Vagina (tissue), 2 donors: ENCODE measurements at regions not wholly inside any gene's neighbourhood (a gene's known extent, or its start where the extent isn't known, plus 50 kb on each side); places are given as distances from the start of the nearest gene placed in this dataset.

Source experiments
- DNase-seq, 2 donors: peaks; one replicate each; pipeline ENCODE4 v3.0.0-alpha.2; 2017; ENCODE audit errors: extremely low spot score in 2 of 2
- H3K27ac ChIP-seq: fragments of 200-600 bp; sonication (generic); one replicate; pipeline ENCODE4 v1.5.1; 2019
- H3K27me3 ChIP-seq: fragments of 200-600 bp; sonication (generic); one replicate; pipeline ENCODE4 v1.5.1; 2019
- H3K36me3 ChIP-seq, 2 donors: fragments of 200-600 bp; sonication (generic); one replicate each; pipeline ENCODE4 v1.5.1; 2017 to 2019
- H3K4me1 ChIP-seq: fragments of 200-600 bp; sonication (generic); one replicate; pipeline ENCODE4 v1.5.1; 2019
- H3K4me3 ChIP-seq, 2 donors: fragments of 200-600 bp; sonication (generic); 1 replicate in 1 of 2; 2 replicates in 1 of 2; pipeline ENCODE4 v1.5.1; 2016 to 2019
- H3K9me3 ChIP-seq: fragments of 200-600 bp; sonication (generic); one replicate; pipeline ENCODE4 v1.5.1; 2019
- POLR2A ChIP-seq, 2 donors: fragments of 450-650 bp; IDR thresholded peaks; one replicate each; pipeline ENCODE4 v1.6.1; 2017; ENCODE audit warnings: antibody characterized with exemption in 2 of 2, mild to moderate bottlenecking in 2 of 2, moderate library complexity in 2 of 2
- POLR2AphosphoS5 ChIP-seq, 2 donors: sonication (generic); formaldehyde crosslinking; IDR thresholded peaks; one replicate each; pipeline ENCODE4 v1.9.0; 2017; ENCODE audit warnings: antibody characterized with exemption in 2 of 2, mild to moderate bottlenecking in 2 of 2, low read depth in 1 of 2; ENCODE audit not compliant: insufficient read depth in 1 of 2
- intact Hi-C: fragments of 100-400 bp; cut with DNase I; formaldehyde crosslinking; loops from one replicate; pipeline ENCODE4 v1.15.1; 2023
- TF ChIP-seq, protein P1 (sequence below), 3 experiments: fragments of 450-650 bp in 2 of 3; fragments of 200-600 bp in 1 of 3; sonication (generic) in 1 of 3; IDR thresholded peaks; one replicate each; pipeline ENCODE4 v1.5.1; 2017 to 2019; ENCODE audit warnings: antibody characterized with exemption in 3 of 3, mild to moderate bottlenecking in 2 of 3, moderate library complexity in 2 of 3

DNA sequence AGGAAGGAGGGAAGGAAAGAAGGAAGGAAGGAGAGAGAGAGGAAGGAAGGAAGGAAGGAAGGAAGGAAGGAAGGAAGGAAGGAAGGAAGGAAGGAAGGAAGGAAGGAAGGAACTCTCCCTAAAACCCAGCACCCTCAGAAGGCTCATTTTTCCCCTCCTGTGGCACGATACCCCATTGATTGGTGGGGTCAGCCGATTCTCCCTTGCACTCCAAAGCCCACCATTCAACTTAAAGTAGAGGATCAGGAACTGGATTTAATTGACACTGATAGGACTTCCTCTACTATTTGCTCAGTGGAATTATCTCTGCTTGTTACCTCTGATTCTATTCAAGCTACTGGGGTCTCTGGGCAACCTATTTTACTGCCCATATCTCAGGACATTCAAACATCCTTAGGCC is 199.2 kb upstream of the MAOA start:
- Histone ChIP-seq H3K27me3 (no peaks in the 10 kb centered on the region), H3K4me3 (no peak overlapping the region), H3K36me3 (no peaks in the 10 kb centered on the region), H3K27ac (no peak overlapping the region), H3K4me1 (no peaks in the 10 kb centered on the region), H3K9me3 (peaks cover 3% of the 10 kb centered on the region)
- no peak for DNase-seq
- intact Hi-C loops: no loop called here
- no peak for TF ChIP-seq POLR2AphosphoS5 (IDR thresholded peaks at IDR 0.05; ENCODE audit: insufficient read depth in 1 of 2, low read depth in 1 of 2)
- TF ChIP-seq, protein P1, sequence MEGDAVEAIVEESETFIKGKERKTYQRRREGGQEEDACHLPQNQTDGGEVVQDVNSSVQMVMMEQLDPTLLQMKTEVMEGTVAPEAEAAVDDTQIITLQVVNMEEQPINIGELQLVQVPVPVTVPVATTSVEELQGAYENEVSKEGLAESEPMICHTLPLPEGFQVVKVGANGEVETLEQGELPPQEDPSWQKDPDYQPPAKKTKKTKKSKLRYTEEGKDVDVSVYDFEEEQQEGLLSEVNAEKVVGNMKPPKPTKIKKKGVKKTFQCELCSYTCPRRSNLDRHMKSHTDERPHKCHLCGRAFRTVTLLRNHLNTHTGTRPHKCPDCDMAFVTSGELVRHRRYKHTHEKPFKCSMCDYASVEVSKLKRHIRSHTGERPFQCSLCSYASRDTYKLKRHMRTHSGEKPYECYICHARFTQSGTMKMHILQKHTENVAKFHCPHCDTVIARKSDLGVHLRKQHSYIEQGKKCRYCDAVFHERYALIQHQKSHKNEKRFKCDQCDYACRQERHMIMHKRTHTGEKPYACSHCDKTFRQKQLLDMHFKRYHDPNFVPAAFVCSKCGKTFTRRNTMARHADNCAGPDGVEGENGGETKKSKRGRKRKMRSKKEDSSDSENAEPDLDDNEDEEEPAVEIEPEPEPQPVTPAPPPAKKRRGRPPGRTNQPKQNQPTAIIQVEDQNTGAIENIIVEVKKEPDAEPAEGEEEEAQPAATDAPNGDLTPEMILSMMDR (IDR thresholded peaks at IDR 0.05): no peak
- no peak for TF ChIP-seq POLR2A (IDR thresholded peaks at IDR 0.05)

DNA sequence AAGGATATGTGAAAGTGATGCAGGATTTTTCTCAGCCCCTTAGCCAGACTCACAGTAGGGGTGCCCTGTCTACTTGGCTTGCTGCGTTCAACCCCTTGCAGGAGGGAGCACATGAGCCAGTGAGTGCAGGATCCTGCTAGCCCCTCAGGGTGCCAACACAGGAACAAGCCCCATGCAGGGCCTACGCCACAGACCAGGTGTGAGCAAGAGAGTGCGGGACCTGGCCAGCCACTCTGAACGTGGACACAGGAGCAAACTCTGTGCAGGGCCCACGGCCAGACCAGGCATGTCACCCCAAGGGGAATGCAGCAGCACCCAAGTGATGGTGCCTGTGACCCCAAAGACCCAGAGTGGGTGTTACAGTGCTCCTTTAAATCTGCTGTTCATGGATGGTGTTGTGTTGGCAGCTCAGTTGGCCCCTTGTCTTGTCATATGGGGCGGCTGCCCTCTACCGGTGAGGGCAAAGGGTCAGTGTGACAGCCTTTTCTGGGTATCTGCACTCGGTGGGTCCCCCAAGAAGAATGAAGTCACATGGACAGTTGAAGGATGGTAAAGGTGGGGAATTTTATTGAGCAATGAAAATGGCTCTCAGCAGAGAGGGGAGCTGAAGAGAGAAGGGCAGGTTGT is 188.4 kb upstream of the MAOA start:
- Histone ChIP-seq H3K4me1 (no peaks in the 10 kb centered on the region), H3K27me3 (no peaks in the 10 kb centered on the region), H3K4me3 (no peak overlapping the region), H3K36me3 (no peaks in the 10 kb centered on the region), H3K27ac (no peak overlapping the region), H3K9me3 (no peaks in the 10 kb centered on the region)
- no peak for DNase-seq
- TF ChIP-seq POLR2A (IDR thresholded peaks at IDR 0.05) (no peak), POLR2AphosphoS5 (IDR thresholded peaks at IDR 0.05; ENCODE audit: insufficient read depth in 1 of 2, low read depth in 1 of 2) (no peak)
- TF ChIP-seq, protein P1 (IDR thresholded peaks at IDR 0.05): no peak
- intact Hi-C loops: no loop called here

DNA sequence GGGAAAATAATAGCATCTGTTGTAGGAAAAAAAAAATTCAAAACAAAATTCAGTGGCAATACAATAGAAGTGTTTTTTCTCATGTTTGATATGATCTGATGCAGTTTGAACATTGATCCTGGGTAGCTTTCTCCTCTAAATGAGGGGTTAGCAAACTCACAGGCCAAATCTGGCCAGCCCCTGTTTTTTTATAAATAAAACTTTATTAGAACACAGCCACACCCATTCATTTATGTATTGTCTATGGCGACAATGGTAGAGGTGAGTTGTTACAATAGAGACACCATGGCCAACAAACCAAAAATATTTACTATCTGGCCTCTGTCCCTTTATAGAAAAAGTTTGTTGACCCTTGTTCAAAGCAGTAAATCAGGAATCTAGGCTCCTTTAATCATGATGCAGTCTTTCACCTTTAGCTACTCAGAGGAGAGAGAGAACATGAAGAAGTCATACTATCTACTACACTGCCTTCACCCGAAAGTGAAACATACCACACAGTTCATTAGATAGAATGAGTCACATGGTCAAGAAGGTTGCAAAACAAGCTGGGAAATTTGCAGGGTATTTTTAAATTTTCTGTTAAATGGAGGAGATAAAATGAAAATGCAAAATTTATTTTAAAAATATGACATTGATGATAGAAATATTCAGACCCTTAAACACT is 186.6 kb upstream of the MAOA start:
- intact Hi-C loops: no loop called here
- Histone ChIP-seq H3K27ac (no peak overlapping the region), H3K9me3 (no peaks in the 10 kb centered on the region), H3K4me3 (no peak overlapping the region), H3K27me3 (no peaks in the 10 kb centered on the region), H3K36me3 (no peaks in the 10 kb centered on the region), H3K4me1 (no peaks in the 10 kb centered on the region)
- DNase-seq: no peak
- TF ChIP-seq, protein P1 (IDR thresholded peaks at IDR 0.05): no peak
- TF ChIP-seq POLR2AphosphoS5 (IDR thresholded peaks at IDR 0.05; ENCODE audit: insufficient read depth in 1 of 2, low read depth in 1 of 2) (no peak), POLR2A (IDR thresholded peaks at IDR 0.05) (no peak)

DNA sequence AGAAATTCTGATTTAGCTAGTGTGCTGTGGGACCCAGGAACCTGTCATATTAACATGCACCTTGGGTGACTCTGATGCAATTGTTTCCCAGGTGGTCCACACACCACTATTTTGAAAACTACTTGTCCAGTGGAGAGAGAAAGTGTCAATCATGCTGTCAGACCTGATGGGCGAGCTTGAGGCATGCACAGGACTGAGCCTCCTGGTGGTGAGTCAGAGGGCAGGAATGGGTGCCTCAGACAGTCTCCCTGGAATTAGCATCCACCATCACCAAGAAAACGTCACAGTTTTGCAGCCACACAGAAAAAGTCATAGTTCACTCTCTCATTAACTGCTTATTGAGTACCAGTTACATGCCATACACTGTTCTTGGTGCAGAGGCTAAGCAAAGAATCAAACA is 181.8 kb upstream of the MAOA start:
- TF ChIP-seq POLR2A (IDR thresholded peaks at IDR 0.05): no peak
- TF ChIP-seq, protein P1 (IDR thresholded peaks at IDR 0.05): no peak
- TF ChIP-seq POLR2AphosphoS5 (IDR thresholded peaks at IDR 0.05; ENCODE audit: insufficient read depth in 1 of 2, low read depth in 1 of 2): no peak

DNA sequence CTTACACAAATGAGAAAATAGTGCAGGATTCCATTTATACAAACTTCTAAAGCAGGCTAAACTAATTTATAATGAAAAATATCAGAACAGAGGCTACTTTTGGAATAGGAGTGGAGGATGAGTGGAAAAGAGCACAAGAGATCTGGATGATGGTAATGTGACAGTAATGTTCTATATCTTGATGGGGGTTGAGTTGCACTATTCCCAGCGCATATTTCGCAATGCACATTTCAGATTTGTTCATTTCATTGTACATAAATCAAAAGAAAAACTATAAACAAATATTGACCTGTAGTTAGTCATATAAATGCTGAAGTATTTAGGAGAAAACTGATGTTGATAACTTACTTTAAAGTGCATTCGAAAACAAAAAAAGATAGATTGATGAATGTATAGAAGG is 177.0 kb upstream of the MAOA start:
- TF ChIP-seq POLR2A (IDR thresholded peaks at IDR 0.05) (no peak), POLR2AphosphoS5 (IDR thresholded peaks at IDR 0.05; ENCODE audit: insufficient read depth in 1 of 2, low read depth in 1 of 2) (no peak)
- TF ChIP-seq, protein P1 (IDR thresholded peaks at IDR 0.05): no peak
- Histone ChIP-seq H3K36me3 (no peaks in the 10 kb centered on the region), H3K27ac (no peak overlapping the region), H3K27me3 (no peaks in the 10 kb centered on the region), H3K4me1 (no peaks in the 10 kb centered on the region), H3K9me3 (no peaks in the 10 kb centered on the region), H3K4me3 (no peak overlapping the region)
- intact Hi-C loops: no loop called here
- DNase-seq: no peak

More for the DNA sequence above, 181.8 kb upstream of the MAOA start:
- no peak overlapping the region for H3K4me3 ChIP-seq
- intact Hi-C loops: no loop called here
- H3K9me3 ChIP-seq: no peaks in the 10 kb centered on the region
- H3K36me3 ChIP-seq: no peaks in the 10 kb centered on the region
- no peak for DNase-seq
- no peaks in the 10 kb centered on the region for H3K4me1 ChIP-seq
- H3K27me3 ChIP-seq: no peaks in the 10 kb centered on the region
- H3K27ac ChIP-seq: no peak overlapping the region
